Panc1 (cell line): ENCODE measurements at regions not wholly inside any gene's neighbourhood (a gene's known extent, or its start where the extent isn't known, plus 50 kb on each side); places are given as distances from the start of the nearest gene placed in this dataset.

Experiments
- ATAC-seq: fragments of 200-7000 bp; cut with Tn5 transposase; 2 replicates; pipeline ENCODE4 v1.9.1; 2020; ENCODE audit warnings: mild to moderate bottlenecking, moderate library complexity
- BruUV-seq: library from RNA; stranded (reverse); fragments of 400-500 nt; replicated peaks from 2 replicates; lab custom pipeline; 2021; lab: Mats Ljungman, UMichigan
- CTCF ChIA-PET: fragments of 300-600 bp; sonication (Branson Sonifier 250); formaldehyde crosslinking; loops from one replicate; lab custom pipeline; 2022; ENCODE audit warnings: antibody characterized with exemption; lab: Charles Lee
- POLR2A ChIA-PET: fragments of 300-600 bp; sonication (Branson Sonifier 250); formaldehyde crosslinking; loops from one replicate; lab custom pipeline; 2022; ENCODE audit warnings: antibody characterized with exemption; lab: Charles Lee
- DNase-seq: peaks from one replicate; pipeline ENCODE4 v3.0.0-alpha.2; 2010; ENCODE audit warnings: low read depth, low spot score
- H3K27ac ChIP-seq: 2 replicates; pipeline ENCODE4 v1.5.1; 2011; ENCODE audit warnings: mild to moderate bottlenecking, low read length, inconsistent platforms
- H3K27me3 ChIP-seq: fragments of 200-500 bp; sonication (Bioruptor generic); 2 replicates; pipeline ENCODE4 v1.6.0; 2014; ENCODE audit warnings: low read length, inconsistent platforms; ENCODE audit not compliant: control insufficient read depth, insufficient read depth
- H3K36me3 ChIP-seq: fragments of 200-500 bp; sonication (Bioruptor generic); 2 replicates; pipeline ENCODE4 v1.5.1; 2014; ENCODE audit warnings: inconsistent platforms, mild to moderate bottlenecking, low read length, moderate library complexity; ENCODE audit not compliant: control insufficient read depth, insufficient read depth
- H3K4me1 ChIP-seq: 2 replicates; pipeline ENCODE4 v1.5.1; 2011; ENCODE audit warnings: inconsistent platforms, mild to moderate bottlenecking, low read length, moderate library complexity; ENCODE audit not compliant: control insufficient read depth, insufficient read depth
- H3K4me3 ChIP-seq, 2 experiments: 2 replicates each; pipeline ENCODE4 v1.5.1; 2011 to 2012; ENCODE audit warnings: low read depth in 2 of 2, low read length in 2 of 2, mild to moderate bottlenecking in 2 of 2, inconsistent platforms in 1 of 2, moderate library complexity in 1 of 2
- H3K9me3 ChIP-seq: fragments of 200-500 bp; sonication (Bioruptor generic); 2 replicates; pipeline ENCODE4 v1.5.1; 2014; ENCODE audit warnings: low read depth, mild to moderate bottlenecking, inconsistent platforms, low read length, moderate library complexity; ENCODE audit not compliant: control insufficient read depth, insufficient read depth
- POLR2AphosphoS5 ChIP-seq: IDR thresholded peaks from 2 replicates; pipeline ENCODE4 v1.6.1; 2012; ENCODE audit warnings: mild to moderate bottlenecking, low read depth, low read length, moderate library complexity
- SIN3A ChIP-seq: IDR thresholded peaks from 2 replicates; pipeline ENCODE4 v1.6.1; 2012; ENCODE audit warnings: low read depth, mild to moderate bottlenecking, low read length, moderate library complexity, borderline replicate concordance; ENCODE audit not compliant: insufficient read depth
- TCF7L2 ChIP-seq: IDR thresholded peaks from 2 replicates; pipeline ENCODE4 v1.6.1; 2011; ENCODE audit warnings: mild to moderate bottlenecking, low read depth, low read length, inconsistent platforms
- in situ Hi-C: cut with HindIII; loops from 2 replicates; pipeline ENCODE4 v1.10.0; 2016; ENCODE audit warnings: low sequenced_read_pairs, low pct_unique_long_range_greater_than_20kb
- intact Hi-C: fragments of 100-400 bp; cut with micrococcal nuclease; formaldehyde crosslinking; loops from one replicate; pipeline ENCODE4 v1.10.0; 2022; ENCODE audit not compliant: unreplicated experiment
- TF ChIP-seq, protein P1 (sequence below), 2 experiments: IDR thresholded peaks; 2 replicates each; pipeline ENCODE4 v1.6.1; 2011 to 2012; ENCODE audit warnings: low read depth in 2 of 2, control low read depth in 1 of 2, low read length in 1 of 2, mild to moderate bottlenecking in 1 of 2, moderate library complexity in 1 of 2; ENCODE audit not compliant: insufficient read depth in 1 of 2
- TF ChIP-seq, protein P2 (sequence below): fragments of 450-650 bp; IDR thresholded peaks from 2 replicates; pipeline ENCODE4 v1.5.1; 2017; ENCODE audit warnings: mild to moderate bottlenecking

DNA sequence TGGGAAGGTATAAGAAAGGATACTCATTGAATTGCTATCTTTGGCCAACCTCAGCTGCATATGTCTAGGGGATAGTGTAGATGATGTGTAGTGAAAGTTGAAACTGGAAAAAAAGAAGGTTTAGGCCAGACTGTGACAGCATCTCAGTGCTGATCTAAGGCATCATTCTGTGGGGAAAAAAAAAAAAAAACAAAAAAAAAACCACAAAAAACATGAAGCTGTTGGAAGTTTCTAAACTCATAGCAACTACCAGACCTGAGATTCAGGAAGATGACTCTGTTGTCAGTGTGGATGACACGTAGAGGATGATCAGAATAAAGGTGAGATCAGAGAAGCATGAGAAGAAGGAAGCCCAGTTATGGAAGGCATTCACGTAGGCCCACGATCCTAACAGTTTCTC lies 100.8 kb upstream of the CNKSR3 start:
- H3K9me3 ChIP-seq, result no peaks in the 10 kb centered on the region
- intact Hi-C loops, result no loop called here
- ChIA-PET CTCF (no interaction called here), POLR2A (no interaction called here)
- H3K4me1 ChIP-seq, result peaks cover 12% of the 10 kb centered on the region
- no peaks in the 10 kb centered on the region for H3K36me3 ChIP-seq
- BruUV-seq, result no TSS peak
- in situ Hi-C loops, result no loop called here
- DNase-seq, result no peak
- H3K27ac ChIP-seq, result no peak overlapping the region
- TF ChIP-seq SIN3A, result no peak
- TF ChIP-seq, protein P1, sequence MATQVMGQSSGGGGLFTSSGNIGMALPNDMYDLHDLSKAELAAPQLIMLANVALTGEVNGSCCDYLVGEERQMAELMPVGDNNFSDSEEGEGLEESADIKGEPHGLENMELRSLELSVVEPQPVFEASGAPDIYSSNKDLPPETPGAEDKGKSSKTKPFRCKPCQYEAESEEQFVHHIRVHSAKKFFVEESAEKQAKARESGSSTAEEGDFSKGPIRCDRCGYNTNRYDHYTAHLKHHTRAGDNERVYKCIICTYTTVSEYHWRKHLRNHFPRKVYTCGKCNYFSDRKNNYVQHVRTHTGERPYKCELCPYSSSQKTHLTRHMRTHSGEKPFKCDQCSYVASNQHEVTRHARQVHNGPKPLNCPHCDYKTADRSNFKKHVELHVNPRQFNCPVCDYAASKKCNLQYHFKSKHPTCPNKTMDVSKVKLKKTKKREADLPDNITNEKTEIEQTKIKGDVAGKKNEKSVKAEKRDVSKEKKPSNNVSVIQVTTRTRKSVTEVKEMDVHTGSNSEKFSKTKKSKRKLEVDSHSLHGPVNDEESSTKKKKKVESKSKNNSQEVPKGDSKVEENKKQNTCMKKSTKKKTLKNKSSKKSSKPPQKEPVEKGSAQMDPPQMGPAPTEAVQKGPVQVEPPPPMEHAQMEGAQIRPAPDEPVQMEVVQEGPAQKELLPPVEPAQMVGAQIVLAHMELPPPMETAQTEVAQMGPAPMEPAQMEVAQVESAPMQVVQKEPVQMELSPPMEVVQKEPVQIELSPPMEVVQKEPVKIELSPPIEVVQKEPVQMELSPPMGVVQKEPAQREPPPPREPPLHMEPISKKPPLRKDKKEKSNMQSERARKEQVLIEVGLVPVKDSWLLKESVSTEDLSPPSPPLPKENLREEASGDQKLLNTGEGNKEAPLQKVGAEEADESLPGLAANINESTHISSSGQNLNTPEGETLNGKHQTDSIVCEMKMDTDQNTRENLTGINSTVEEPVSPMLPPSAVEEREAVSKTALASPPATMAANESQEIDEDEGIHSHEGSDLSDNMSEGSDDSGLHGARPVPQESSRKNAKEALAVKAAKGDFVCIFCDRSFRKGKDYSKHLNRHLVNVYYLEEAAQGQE (IDR thresholded peaks at IDR 0.05; ENCODE audit: insufficient read depth in 1 of 2, low read depth in 2 of 2, low read length in 1 of 2), result no peak
- TF ChIP-seq TCF7L2, result no peak
- TF ChIP-seq, protein P2, sequence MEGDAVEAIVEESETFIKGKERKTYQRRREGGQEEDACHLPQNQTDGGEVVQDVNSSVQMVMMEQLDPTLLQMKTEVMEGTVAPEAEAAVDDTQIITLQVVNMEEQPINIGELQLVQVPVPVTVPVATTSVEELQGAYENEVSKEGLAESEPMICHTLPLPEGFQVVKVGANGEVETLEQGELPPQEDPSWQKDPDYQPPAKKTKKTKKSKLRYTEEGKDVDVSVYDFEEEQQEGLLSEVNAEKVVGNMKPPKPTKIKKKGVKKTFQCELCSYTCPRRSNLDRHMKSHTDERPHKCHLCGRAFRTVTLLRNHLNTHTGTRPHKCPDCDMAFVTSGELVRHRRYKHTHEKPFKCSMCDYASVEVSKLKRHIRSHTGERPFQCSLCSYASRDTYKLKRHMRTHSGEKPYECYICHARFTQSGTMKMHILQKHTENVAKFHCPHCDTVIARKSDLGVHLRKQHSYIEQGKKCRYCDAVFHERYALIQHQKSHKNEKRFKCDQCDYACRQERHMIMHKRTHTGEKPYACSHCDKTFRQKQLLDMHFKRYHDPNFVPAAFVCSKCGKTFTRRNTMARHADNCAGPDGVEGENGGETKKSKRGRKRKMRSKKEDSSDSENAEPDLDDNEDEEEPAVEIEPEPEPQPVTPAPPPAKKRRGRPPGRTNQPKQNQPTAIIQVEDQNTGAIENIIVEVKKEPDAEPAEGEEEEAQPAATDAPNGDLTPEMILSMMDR, result no peak
- TF ChIP-seq POLR2AphosphoS5, result no peak
- no peak for ATAC-seq
- H3K27me3 ChIP-seq, result no peaks in the 10 kb centered on the region
- H3K4me3 ChIP-seq, result no peak overlapping the region

DNA sequence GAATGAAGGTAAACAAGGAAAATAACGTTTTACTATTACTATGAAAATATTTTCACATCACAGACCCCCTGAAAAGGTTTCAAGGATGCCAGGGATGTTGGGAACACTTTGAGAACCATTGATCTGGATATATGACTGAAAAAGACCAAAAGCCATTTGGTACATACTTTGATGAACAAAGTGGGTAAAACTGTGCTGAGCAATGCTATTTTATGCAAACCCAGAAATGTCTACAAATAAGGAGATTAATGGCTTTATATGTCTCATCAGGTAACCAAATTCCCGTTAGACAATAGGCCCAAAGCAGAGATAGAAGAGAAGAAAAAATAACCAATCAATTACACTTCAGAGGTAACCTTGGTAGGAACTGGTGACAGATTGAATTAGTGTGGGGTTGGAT lies 101.4 kb upstream of the CNKSR3 start:
- no peak for DNase-seq
- no peak for TF ChIP-seq SIN3A
- TF ChIP-seq, protein P2, result no peak
- no peak for TF ChIP-seq TCF7L2
- TF ChIP-seq, protein P1 (IDR thresholded peaks at IDR 0.05; ENCODE audit: insufficient read depth in 1 of 2, low read depth in 2 of 2, low read length in 1 of 2), result no peak
- no peak for TF ChIP-seq POLR2AphosphoS5
- H3K27me3 ChIP-seq, result no peaks in the 10 kb centered on the region
- H3K9me3 ChIP-seq, result no peaks in the 10 kb centered on the region
- no peak overlapping the region for H3K27ac ChIP-seq
- no peak for ATAC-seq
- in situ Hi-C loops, result no loop called here
- intact Hi-C loops, result no loop called here
- ChIA-PET CTCF (no interaction called here), POLR2A (no interaction called here)
- no peak overlapping the region for H3K4me3 ChIP-seq
- peaks cover 12% of the 10 kb centered on the region for H3K4me1 ChIP-seq
- H3K36me3 ChIP-seq, result no peaks in the 10 kb centered on the region
- BruUV-seq, result no TSS peak
